ENCODE measurements at regions not wholly inside any gene's neighbourhood (a gene's known extent, or its start where the extent isn't known, plus 50 kb on each side); places are given as distances from the start of the nearest gene placed in this dataset.

DNA sequence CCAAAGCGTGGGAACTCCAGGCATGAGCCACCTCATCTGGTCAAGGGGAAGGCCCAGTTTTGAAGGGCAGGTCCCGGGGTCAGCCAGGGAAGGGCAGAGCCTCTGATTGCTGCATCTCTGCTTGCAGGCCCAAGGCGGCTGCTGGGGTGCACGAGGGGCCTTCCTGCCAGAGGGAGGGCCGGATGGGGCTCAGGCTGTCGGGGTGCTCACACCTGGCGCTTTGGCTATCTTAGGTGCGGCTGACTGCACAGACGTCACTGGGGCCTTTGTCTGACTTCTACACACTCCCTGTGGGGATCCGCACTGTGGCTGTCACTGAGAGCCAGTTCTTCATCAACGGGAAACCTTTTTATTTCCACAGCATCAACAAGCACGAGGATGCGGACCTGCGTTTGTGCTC, 68.7 kb downstream of the ZNF727 start:
- TF ChIP-seq CTCF (IDR thresholded peaks at IDR 0.05), result no peak
- no peak for TF ChIP-seq POLR2A (IDR thresholded peaks at IDR 0.05)
